K562 (cell line): ENCODE measurements at regions not wholly inside any gene's neighbourhood (a gene's known extent, or its start where the extent isn't known, plus 50 kb on each side); places are given as distances from the start of the nearest gene placed in this dataset.
A peak's percentile ranks its signal among the peaks of the same experiment; 100 is the strongest.

Experiments
- ATAC-seq: fragments of 200-7000 bp; cut with Tn5 transposase; 3 replicates; pipeline ENCODE4 v1.9.1; 2020; ENCODE audit warnings: moderate library complexity
- BruUV-seq: library from RNA; stranded (reverse); fragments of 400-500 nt; replicated peaks from 2 replicates; lab custom pipeline; 2021; lab: Mats Ljungman, UMichigan
- CTCF ChIA-PET: fragments of 300-600 bp; formaldehyde crosslinking; extraction: SDS; loops from one replicate; lab custom pipeline; 2021; ENCODE audit warnings: low intra/inter-chr PET ratio; lab: Yijun Ruan, JAX
- POLR2A ChIA-PET: fragments of 300-600, 350-650 bp; sonication (Branson Sonifier 250); formaldehyde crosslinking; extraction: SDS; loops from one replicate; lab custom pipeline; 2021; ENCODE audit warnings: antibody characterized with exemption, inconsistent platforms; lab: Yijun Ruan, JAX
- DNase-seq, 4 experiments: peaks; one replicate each; pipeline versions ENCODE4 v3.0.0 to v3.0.0-alpha.2; 2011 to 2018; ENCODE audit warnings: low spot score in 3 of 4, mixed read lengths in 3 of 4; ENCODE audit errors: extremely low read depth in 1 of 4
- FAIRE-seq: peaks from 2 replicates; lab custom pipeline; 2011; peaks lifted over from hg19 to GRCh38; lab: Jason Lieb, UNC
- H2AFZ ChIP-seq: 2 replicates; pipeline ENCODE4 v1.6.0; 2011; ENCODE audit warnings: low read depth, low read length, control low read depth, inconsistent platforms
- H3K27ac ChIP-seq: fragments of 200-600 bp; 3 replicates; pipeline ENCODE4 v1.8.0; 2011; ENCODE audit warnings: low read depth, mild to moderate bottlenecking, control low read depth, inconsistent platforms, low read length, moderate library complexity, mixed read lengths; ENCODE audit errors: extremely low read depth
- H3K27me3 ChIP-seq, 2 experiments: fragments of 300-600 bp in 1 of 2; 2 replicates in 1 of 2; 3 replicates in 1 of 2; pipeline versions ENCODE4 v1.6.0 to v1.8.0; 2011; ENCODE audit warnings: inconsistent platforms in 2 of 2, low read length in 2 of 2, mild to moderate bottlenecking in 1 of 2, mixed read lengths in 1 of 2, moderate library complexity in 1 of 2; ENCODE audit not compliant: control insufficient read depth in 2 of 2, insufficient read depth in 2 of 2
- H3K36me3 ChIP-seq: fragments of 300-600 bp; 3 replicates; pipeline ENCODE4 v1.8.0; 2011; ENCODE audit warnings: mild to moderate bottlenecking, low read length, inconsistent platforms; ENCODE audit not compliant: control insufficient read depth, insufficient read depth
- H3K4me1 ChIP-seq, 2 experiments: fragments of 200-600 bp in 1 of 2; replicated peaks in 1 of 2; 2 replicates in 1 of 2; 3 replicates in 1 of 2; pipeline versions ENCODE4 v1.5.1 to v1.8.0; 2011; ENCODE audit warnings: inconsistent platforms in 2 of 2, low read length in 2 of 2, mild to moderate bottlenecking in 1 of 2, mixed read lengths in 1 of 2, moderate library complexity in 1 of 2; ENCODE audit not compliant: control insufficient read depth in 2 of 2, insufficient read depth in 2 of 2
- H3K4me2 ChIP-seq: 2 replicates; pipeline ENCODE4 v1.6.1; 2011; ENCODE audit warnings: low read length, control low read depth, inconsistent platforms, mixed read lengths; ENCODE audit not compliant: insufficient read depth
- H3K4me3 ChIP-seq: fragments of 200-600 bp; sonication (generic), shearing (Covaris generic); 2 replicates; pipeline ENCODE4 v1.5.1; 2016; ENCODE audit warnings: control low read depth, inconsistent platforms
- H3K79me2 ChIP-seq: fragments of 200-600 bp; 3 replicates; pipeline ENCODE4 v1.8.0; 2011; ENCODE audit warnings: low read length, inconsistent platforms; ENCODE audit not compliant: control insufficient read depth, insufficient read depth
- H3K9ac ChIP-seq, 2 experiments: 2 replicates each; pipeline versions ENCODE4 v1.6.0 to v1.6.1; 2011; ENCODE audit warnings: low read depth in 2 of 2, low read length in 2 of 2, control low read depth in 1 of 2, inconsistent platforms in 1 of 2, mild to moderate bottlenecking in 1 of 2, mixed read lengths in 1 of 2; ENCODE audit not compliant: insufficient read depth in 1 of 2
- H3K9me1 ChIP-seq: one replicate; pipeline ENCODE4 v1.6.0; 2011; ENCODE audit warnings: inconsistent platforms, mild to moderate bottlenecking, low read length, moderate library complexity; ENCODE audit not compliant: control insufficient read depth, insufficient read depth
- H3K9me3 ChIP-seq: replicated peaks from 2 replicates; pipeline ENCODE4 v1.5.1; 2011; ENCODE audit warnings: low read depth, low read length, inconsistent platforms; ENCODE audit not compliant: control insufficient read depth, insufficient read depth
- H4K20me1 ChIP-seq: replicated peaks from 2 replicates; pipeline ENCODE4 v1.6.1; 2011; ENCODE audit warnings: low read length, inconsistent platforms, mixed read lengths; ENCODE audit not compliant: control insufficient read depth, insufficient read depth
- ARHGAP35 ChIP-seq: fragments of 450-650 bp; IDR thresholded peaks from 2 replicates; pipeline ENCODE4 v1.6.1; 2018; ENCODE audit not compliant: partially characterized antibody
- BCLAF1 ChIP-seq, 2 experiments: fragments of 450-650 bp in 1 of 2; IDR thresholded peaks; 2 replicates each; pipeline ENCODE4 v1.6.1; 2011 to 2017; ENCODE audit warnings: low read depth in 2 of 2, antibody characterized with exemption in 1 of 2, borderline replicate concordance in 1 of 2, low read length in 1 of 2, mild to moderate bottlenecking in 1 of 2, mixed read lengths in 1 of 2; ENCODE audit not compliant: control insufficient read depth in 1 of 2
- ELF4 ChIP-seq: fragments of 450-650 bp; formaldehyde crosslinking; IDR thresholded peaks from 2 replicates; pipeline ENCODE4 v1.4.0; 2022; ENCODE audit warnings: missing genetic modification characterization
- FOXA1 ChIP-seq: fragments of 450-650 bp; IDR thresholded peaks from 2 replicates; pipeline ENCODE4 v1.6.1; 2016; ENCODE audit warnings: mild to moderate bottlenecking, borderline replicate concordance
- HDAC1 ChIP-seq, 2 experiments: fragments of 450-650 bp; IDR thresholded peaks; 2 replicates each; pipeline ENCODE4 v1.6.1; 2016 to 2017; ENCODE audit warnings: inconsistent platforms in 1 of 2, mild to moderate bottlenecking in 1 of 2, moderate library complexity in 1 of 2
- HNRNPK ChIP-seq: fragments of 200-400 bp; formaldehyde crosslinking; IDR thresholded peaks from one replicate; pipeline ENCODE4 v1.6.1; 2018; ENCODE audit warnings: mild to moderate bottlenecking, low read depth, low read length; ENCODE audit not compliant: poor library complexity, severe bottlenecking
- KDM2B ChIP-seq: fragments of 250-450 bp; sonication (Bioruptor Pico); IDR thresholded peaks from 2 replicates; pipeline ENCODE4 v1.8.0; 2021; ENCODE audit warnings: mild to moderate bottlenecking, moderate library complexity
- NFIC ChIP-seq: fragments of 450-650 bp; IDR thresholded peaks from 2 replicates; pipeline ENCODE4 v1.6.1; 2017; ENCODE audit warnings: mild to moderate bottlenecking, inconsistent platforms
- POU5F1 ChIP-seq: fragments of 150-350 bp; IDR thresholded peaks from 2 replicates; pipeline ENCODE4 v1.6.1; 2014; ENCODE audit warnings: borderline replicate concordance, low read length, low read depth, mild to moderate bottlenecking; ENCODE audit not compliant: partially characterized antibody
- RFX1 ChIP-seq: fragments of 450-650 bp; IDR thresholded peaks from 2 replicates; pipeline ENCODE4 v1.6.1; 2016; ENCODE audit warnings: mild to moderate bottlenecking, moderate library complexity
- SMAD4 ChIP-seq: fragments of 250-450 bp; sonication (Bioruptor Pico); conservative IDR thresholded peaks from 2 replicates; pipeline ENCODE4 v1.8.0; 2021; ENCODE audit warnings: inconsistent platforms, mild to moderate bottlenecking, moderate library complexity
- TAF7 ChIP-seq: fragments of 450-650 bp; IDR thresholded peaks from 2 replicates; pipeline ENCODE4 v1.6.1; 2016; ENCODE audit warnings: missing genetic modification characterization, missing compliant biosample characterization
- ZNF140 ChIP-seq: fragments of 250-450 bp; sonication (Bioruptor Pico); IDR thresholded peaks from 2 replicates; pipeline ENCODE4 v1.8.0; 2021; ENCODE audit warnings: moderate library complexity, mild to moderate bottlenecking, inconsistent platforms
- ZNF512 ChIP-seq: IDR thresholded peaks from 2 replicates; pipeline ENCODE4 v1.6.1; 2016; ENCODE audit warnings: missing genetic modification characterization, missing compliant biosample characterization
- WGBS: fragments of 100-300 bp; shearing (Covaris generic); methylation state at CpG from one replicate; pipeline ENCODE4 v1.1.6; 2016; ENCODE audit warnings: low coverage, mixed read lengths; ENCODE audit not compliant: insufficient coverage; ENCODE audit errors: missing lambda C conversion rate; 5-methylcytosine and 5-hydroxymethylcytosine counted together
- in situ Hi-C: fragments of 300-500 bp; cut with MboI; formaldehyde crosslinking; loops from 4 replicates; pipeline ENCODE4 v1.15.0; 2018; ENCODE audit warnings: inconsistent platforms, mixed read lengths
- intact Hi-C: fragments of 100-400 bp; cut with micrococcal nuclease; formaldehyde crosslinking; loops from 2 replicates; pipeline ENCODE4 v1.14.2; 2022

- no peaks in the 10 kb centered on the region for H4K20me1 ChIP-seq
- CTCF ChIA-PET, result interaction anchor here (0.5 kb wide), 1 partner anchor 24 kb away, joined by 3 read pairs; no protein-coding TSS in a partner anchor
- POLR2A ChIA-PET, result no interaction called here
- H3K27me3 ChIP-seq, result no peaks in the 10 kb centered on the region
- intact Hi-C loops (loop anchor here (1.0 to 2.0 kb wide), 2 partner anchors 55 to 76 kb away; no protein-coding TSS in a partner anchor), in situ Hi-C loops (loop anchor here (5.0 kb wide), 1 partner anchor 74 kb away; no protein-coding TSS in a partner anchor)
- H3K4me2 ChIP-seq, result peak overlapping the region; percentile 77; the same call in 1 of the 2 replicates
- H3K36me3 ChIP-seq, result no peaks in the 10 kb centered on the region
- ATAC-seq (0 out of 3 replicates have a peak, but pooled peaks have one; percentile 6), DNase-seq (no peak), FAIRE-seq (no peak)
- H3K27ac ChIP-seq, result no peak overlapping the region
- peaks cover 33 to 42% of the 10 kb centered on the region in 2 experiments; a peak in 4 of 5 replicates for H3K4me1 ChIP-seq
- TF ChIP-seq RFX1 (no peak), HNRNPK (no peak), POU5F1 (no peak), TAF7 (no peak), SMAD4 (CRISPR knock-in tag) (no peak), ELF4 (CRISPR knock-in tag) (0 out of 2 replicates have a peak, but pooled peaks have one; percentile 25), HDAC1 (IDR thresholded peaks at IDR 0.05) (peak in 1 of 2 experiments; percentile 52; a peak in 2 of 4 replicates), FOXA1 (no peak), BCLAF1 (IDR thresholded peaks at IDR 0.05; ENCODE audit: borderline replicate concordance in 1 of 2, control insufficient read depth in 1 of 2, low read depth in 2 of 2, low read length in 1 of 2) (peak in 1 of 2 experiments; percentile 38; a peak in 1 of 4 replicates), KDM2B (CRISPR knock-in tag) (no peak), NFIC (0 out of 2 replicates have a peak, but pooled peaks have one; percentile 11), ARHGAP35 (peak; percentile 50), ZNF512 (tag) (peak; percentile 87), ZNF140 (CRISPR knock-in tag) (no peak)
- BruUV-seq, result no TSS peak
- H3K9me1 ChIP-seq, result no peaks in the 10 kb centered on the region
- H3K4me3 ChIP-seq, result no peak overlapping the region
- no peaks in the 10 kb centered on the region for H3K9me3 ChIP-seq
- H3K79me2 ChIP-seq, result no peaks in the 10 kb centered on the region
- peak overlapping the region; percentile 83 for H2AFZ ChIP-seq
- H3K9ac ChIP-seq, result peak overlapping the region in 1 of 2 experiments; percentile 35; a peak in 1 of 4 replicates
- 54% methylated on average over 2 of the region's 2 CpGs for WGBS
Measured at GRCh38 chr6:90402831-90403192, 106.2 kb upstream of the BACH2 start.
